WTC11 (cell line): ENCODE measurements at regions not wholly inside any gene's neighbourhood (a gene's known extent, or its start where the extent isn't known, plus 50 kb on each side); places are given as distances from the start of the nearest gene placed in this dataset.
"Not testable (repeated sequence)": the region's sequence is repeated elsewhere in the genome, so short reads cannot be mapped to it uniquely, and the experiment has no call there.

Source experiments
- ATAC-seq: fragments of 200-7000 bp; cut with Tn5 transposase; 2 replicates; pipeline ENCODE4 v1.10.0; 2021; ENCODE audit warnings: mild to moderate bottlenecking, moderate library complexity
- CTCF ChIA-PET: fragments of 300-600 bp; sonication (Branson Sonifier 250); formaldehyde crosslinking; loops from one replicate; lab custom pipeline; 2021; ENCODE audit warnings: antibody characterized with exemption; lab: Charles Lee
- POLR2A ChIA-PET: fragments of 350-600 bp; sonication (Branson Sonifier 250); formaldehyde crosslinking; loops from one replicate; lab custom pipeline; 2021; ENCODE audit warnings: antibody characterized with exemption; lab: Charles Lee
- DNase-seq: peaks from one replicate; pipeline ENCODE4 v3.0.0; 2021; ENCODE audit warnings: low spot score
- H3K27ac Mint-ChIP-seq: 2 replicates; pipeline ENCODE4 v1.8.0; 2021; ENCODE audit warnings: mixed read lengths
- H3K27me3 Mint-ChIP-seq: 2 replicates; pipeline ENCODE4 v1.8.0; 2021; ENCODE audit warnings: low read depth, mild to moderate bottlenecking, moderate library complexity, mixed read lengths
- H3K36me3 Mint-ChIP-seq: 2 replicates; pipeline ENCODE4 v1.8.0; 2021; ENCODE audit warnings: mixed read lengths
- H3K4me1 Mint-ChIP-seq: 2 replicates; pipeline ENCODE4 v1.8.0; 2022; ENCODE audit warnings: mixed read lengths
- H3K4me3 Mint-ChIP-seq: 2 replicates; pipeline ENCODE4 v1.8.0; 2021; ENCODE audit warnings: mild to moderate bottlenecking, moderate library complexity, mixed read lengths
- H3K9me3 Mint-ChIP-seq: 2 replicates; pipeline ENCODE4 v1.8.0; 2021; ENCODE audit warnings: mixed read lengths
- ATF2 ChIP-seq: sonication (generic); formaldehyde crosslinking; IDR thresholded peaks from 2 replicates; pipeline ENCODE4 v1.8.1; 2022; ENCODE audit warnings: low read depth, missing genetic modification reagents, borderline replicate concordance
- ATF3 ChIP-seq: sonication (generic); formaldehyde crosslinking; conservative IDR thresholded peaks from 2 replicates; pipeline ENCODE4 v1.8.1; 2022; ENCODE audit warnings: mild to moderate bottlenecking, missing genetic modification reagents
- CDX4 ChIP-seq: fragments of 250-450 bp; sonication (Bioruptor Pico); IDR thresholded peaks from 2 replicates; pipeline ENCODE4 v1.9.0; 2021; ENCODE audit warnings: moderate library complexity, mild to moderate bottlenecking, inconsistent platforms, borderline replicate concordance
- CREB1 ChIP-seq: sonication (generic); formaldehyde crosslinking; IDR thresholded peaks from 2 replicates; pipeline ENCODE4 v1.8.0; 2023; ENCODE audit warnings: mild to moderate bottlenecking, missing genetic modification reagents
- CTCF ChIP-seq: fragments of 200-600 bp; IDR thresholded peaks from 2 replicates; pipeline ENCODE4 v1.8.0; 2022; ENCODE audit warnings: antibody characterized with exemption
- E2F5 ChIP-seq: sonication (generic); formaldehyde crosslinking; IDR thresholded peaks from 2 replicates; pipeline ENCODE4 v1.8.1; 2022; ENCODE audit warnings: mild to moderate bottlenecking, moderate library complexity, missing genetic modification reagents
- ERG ChIP-seq: fragments of 250-450 bp; sonication (Bioruptor Pico); IDR thresholded peaks from 2 replicates; pipeline ENCODE4 v1.8.0; 2021; ENCODE audit warnings: mild to moderate bottlenecking
- IRF2 ChIP-seq: sonication (generic); formaldehyde crosslinking; IDR thresholded peaks from 2 replicates; pipeline ENCODE4 v1.8.0; 2022; ENCODE audit warnings: low read depth, missing genetic modification reagents, borderline replicate concordance
- JUN ChIP-seq: sonication (generic); formaldehyde crosslinking; IDR thresholded peaks from 2 replicates; pipeline ENCODE4 v1.8.0; 2023; ENCODE audit warnings: mild to moderate bottlenecking, missing genetic modification reagents
- MXD4 ChIP-seq: fragments of 250-450 bp; sonication (Bioruptor Pico); IDR thresholded peaks from 2 replicates; pipeline ENCODE4 v1.8.0; 2021; ENCODE audit warnings: mild to moderate bottlenecking, moderate library complexity, borderline replicate concordance
- NFE2L1 ChIP-seq: sonication (generic); formaldehyde crosslinking; IDR thresholded peaks from 2 replicates; pipeline ENCODE4 v1.8.1; 2023; ENCODE audit warnings: missing genetic modification reagents
- NR3C1 ChIP-seq: sonication (generic); formaldehyde crosslinking; conservative IDR thresholded peaks from 2 replicates; pipeline ENCODE4 v1.8.1; 2023; ENCODE audit warnings: low read depth, mild to moderate bottlenecking, missing genetic modification reagents
- RELA ChIP-seq: sonication (generic); formaldehyde crosslinking; IDR thresholded peaks from 2 replicates; pipeline ENCODE4 v1.8.1; 2022; ENCODE audit warnings: missing genetic modification reagents, mild to moderate bottlenecking, borderline replicate concordance
- RORB ChIP-seq: fragments of 250-450 bp; sonication (Bioruptor Pico); IDR thresholded peaks from 2 replicates; pipeline ENCODE4 v1.9.0; 2021; ENCODE audit warnings: mild to moderate bottlenecking
- TCF7 ChIP-seq: sonication (generic); formaldehyde crosslinking; IDR thresholded peaks from 2 replicates; pipeline ENCODE4 v1.8.0; 2022; ENCODE audit warnings: mild to moderate bottlenecking, low read depth, missing genetic modification reagents, moderate library complexity
- ZMAT4 ChIP-seq: fragments of 250-450 bp; sonication (Bioruptor Pico); IDR thresholded peaks from 2 replicates; pipeline ENCODE4 v1.9.0; 2021; ENCODE audit warnings: mild to moderate bottlenecking
- ZNF121 ChIP-seq: sonication (generic); formaldehyde crosslinking; IDR thresholded peaks from 2 replicates; pipeline ENCODE4 v1.8.0; 2023; ENCODE audit warnings: missing genetic modification reagents
- ZNF219 ChIP-seq: sonication (generic); formaldehyde crosslinking; IDR thresholded peaks from 2 replicates; pipeline ENCODE4 v1.8.0; 2023; ENCODE audit warnings: missing genetic modification reagents, mild to moderate bottlenecking, borderline replicate concordance
- ZNF281 ChIP-seq: sonication (generic); formaldehyde crosslinking; IDR thresholded peaks from 2 replicates; pipeline ENCODE4 v1.8.0; 2023; ENCODE audit warnings: mild to moderate bottlenecking, missing genetic modification reagents
- ZNF532 ChIP-seq: fragments of 250-450 bp; sonication (Bioruptor Pico); IDR thresholded peaks from 2 replicates; pipeline ENCODE4 v1.9.0; 2021; ENCODE audit warnings: mild to moderate bottlenecking, borderline replicate concordance

GRCh38 chrX:127207326-127207725 lies 387.8 kb downstream of the PRR32 start (continued):
- TF ChIP-seq CTCF (no peak), JUN (no peak), ZNF219 (CRISPR knock-in tag) (no peak), CREB1 (CRISPR knock-in tag) (no peak), RORB (CRISPR knock-in tag) (no peak), RELA (no peak), ZNF121 (no peak), ZNF281 (CRISPR knock-in tag) (no peak), ZMAT4 (no peak), IRF2 (CRISPR knock-in tag) (no peak)

- H3K4me1 Mint-ChIP-seq, CTCF ChIA-PET, POLR2A ChIA-PET, H3K27ac Mint-ChIP-seq, DNase-seq, ATAC-seq, H3K27me3 Mint-ChIP-seq, H3K4me3 Mint-ChIP-seq: not testable (repeated sequence)
- Mint-ChIP-seq H3K9me3 (peaks cover 35% of the 10 kb centered on the region), H3K36me3 (peaks cover 42% of the 10 kb centered on the region)
Observed at GRCh38 chrX:127221821-127222220, 402.3 kb downstream of the PRR32 start.

- H3K27me3 Mint-ChIP-seq, result no peaks in the 10 kb centered on the region
- ChIA-PET POLR2A (no interaction called here), CTCF (no interaction called here)
- no peaks in the 10 kb centered on the region for H3K4me1 Mint-ChIP-seq
- DNase-seq (no peak), ATAC-seq (no peak)
- peaks cover 7% of the 10 kb centered on the region; the same call in 1 of the 2 replicates for H3K9me3 Mint-ChIP-seq
- H3K36me3 Mint-ChIP-seq, result peaks cover 5% of the 10 kb centered on the region
- H3K4me3 Mint-ChIP-seq, result no peak overlapping the region
- no peak overlapping the region for H3K27ac Mint-ChIP-seq
- TF ChIP-seq E2F5 (CRISPR knock-in tag) (no peak), TCF7 (no peak), MXD4 (CRISPR knock-in tag) (no peak), ATF2 (CRISPR knock-in tag) (no peak), CDX4 (no peak), NR3C1 (CRISPR knock-in tag) (no peak), NFE2L1 (CRISPR knock-in tag) (no peak), ERG (CRISPR knock-in tag) (no peak), ZNF532 (CRISPR knock-in tag) (no peak), ATF3 (no peak)
Observed at GRCh38 chrX:127243654-127244053, 424.1 kb downstream of the PRR32 start.
